ENCODE measurements at regions not wholly inside any gene's neighbourhood (a gene's known extent, or its start where the extent isn't known, plus 50 kb on each side); places are given as distances from the start of the nearest gene placed in this dataset.

DNA sequence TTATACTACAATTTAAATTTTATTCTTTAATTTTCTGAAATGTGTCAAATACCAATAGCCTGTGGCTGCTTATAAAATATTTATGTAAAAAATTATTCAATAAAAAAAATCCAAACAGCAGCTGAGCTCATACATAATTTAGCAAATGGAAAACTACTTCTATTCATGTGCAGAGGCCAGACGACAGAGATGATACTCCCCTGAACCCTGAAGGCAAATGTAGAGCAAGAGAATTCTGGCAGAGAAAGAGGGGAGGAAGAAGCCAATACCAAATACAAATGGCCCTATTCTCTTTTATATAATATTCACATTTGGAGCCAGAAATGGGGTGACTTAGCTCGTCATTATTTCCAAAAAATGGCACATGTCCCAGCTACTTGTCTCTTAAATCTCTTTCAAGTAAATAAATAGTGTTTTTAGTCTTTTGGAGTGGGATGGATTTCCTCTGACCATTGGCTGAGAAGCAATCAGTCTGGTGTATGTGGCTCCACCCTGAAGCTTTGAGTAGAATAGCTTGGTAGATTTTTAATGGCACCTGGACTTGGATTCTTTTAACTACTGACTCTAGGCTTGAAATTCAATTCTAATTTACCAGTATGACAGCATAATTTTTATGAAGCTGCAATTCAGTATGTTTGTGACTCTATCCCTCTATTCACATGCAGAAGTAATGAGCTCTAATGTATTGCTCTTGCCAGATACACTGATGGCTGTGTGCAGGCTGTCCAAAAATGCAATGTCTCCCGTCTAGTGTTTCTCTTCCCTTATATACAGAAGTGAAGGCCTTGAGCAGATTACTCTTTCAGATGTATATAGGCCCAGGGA, 113.4 kb upstream of the SCAF11 start:
- H3K9me3 ChIP-seq (ENCODE audit: control insufficient read depth, low read length) = no peaks in the 10 kb centered on the region
- TF ChIP-seq, protein P1, sequence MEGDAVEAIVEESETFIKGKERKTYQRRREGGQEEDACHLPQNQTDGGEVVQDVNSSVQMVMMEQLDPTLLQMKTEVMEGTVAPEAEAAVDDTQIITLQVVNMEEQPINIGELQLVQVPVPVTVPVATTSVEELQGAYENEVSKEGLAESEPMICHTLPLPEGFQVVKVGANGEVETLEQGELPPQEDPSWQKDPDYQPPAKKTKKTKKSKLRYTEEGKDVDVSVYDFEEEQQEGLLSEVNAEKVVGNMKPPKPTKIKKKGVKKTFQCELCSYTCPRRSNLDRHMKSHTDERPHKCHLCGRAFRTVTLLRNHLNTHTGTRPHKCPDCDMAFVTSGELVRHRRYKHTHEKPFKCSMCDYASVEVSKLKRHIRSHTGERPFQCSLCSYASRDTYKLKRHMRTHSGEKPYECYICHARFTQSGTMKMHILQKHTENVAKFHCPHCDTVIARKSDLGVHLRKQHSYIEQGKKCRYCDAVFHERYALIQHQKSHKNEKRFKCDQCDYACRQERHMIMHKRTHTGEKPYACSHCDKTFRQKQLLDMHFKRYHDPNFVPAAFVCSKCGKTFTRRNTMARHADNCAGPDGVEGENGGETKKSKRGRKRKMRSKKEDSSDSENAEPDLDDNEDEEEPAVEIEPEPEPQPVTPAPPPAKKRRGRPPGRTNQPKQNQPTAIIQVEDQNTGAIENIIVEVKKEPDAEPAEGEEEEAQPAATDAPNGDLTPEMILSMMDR (IDR thresholded peaks at IDR 0.05) = no peak
- H3K27ac ChIP-seq = no peak overlapping the region
- H3K4me3 ChIP-seq (ENCODE audit: low read depth, low read length) = no peak overlapping the region
- no peaks in the 10 kb centered on the region for H3K79me2 ChIP-seq
- no peaks in the 10 kb centered on the region for H3K4me1 ChIP-seq
- no peak overlapping the region for H3K9ac ChIP-seq
- H3K36me3 ChIP-seq (ENCODE audit: control insufficient read depth, insufficient read depth, low read length) = no peaks in the 10 kb centered on the region
- no peak overlapping the region for H2AFZ ChIP-seq
- no peak overlapping the region for H3K4me2 ChIP-seq (ENCODE audit: low read length)
- no peaks in the 10 kb centered on the region for H3K27me3 ChIP-seq (ENCODE audit: control insufficient read depth, insufficient read depth, low read length)

DNA sequence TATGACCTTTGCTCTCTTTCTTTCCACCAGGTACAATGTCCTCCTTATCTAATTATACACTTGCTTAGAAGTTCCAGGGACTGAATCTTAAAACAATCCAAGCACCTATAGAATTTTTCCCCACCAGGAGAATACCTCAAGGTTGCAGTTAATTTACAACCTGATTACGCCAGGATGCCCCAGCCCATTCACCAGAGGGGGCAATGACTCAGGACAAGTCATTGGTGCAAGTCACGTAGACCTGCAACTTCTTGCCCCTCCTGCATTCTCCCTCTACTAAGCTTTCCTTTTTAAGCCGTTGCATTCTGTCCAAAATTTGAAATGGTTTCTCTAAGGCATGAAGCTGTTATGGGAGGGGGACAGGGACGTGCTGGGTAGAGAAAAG, 111.1 kb upstream of the SCAF11 start:
- TF ChIP-seq, protein P1 (IDR thresholded peaks at IDR 0.05) = no peak
- Histone ChIP-seq H3K36me3 (ENCODE audit: control insufficient read depth, insufficient read depth, low read length) (no peaks in the 10 kb centered on the region), H3K9me3 (ENCODE audit: control insufficient read depth, low read length) (no peaks in the 10 kb centered on the region), H3K4me3 (ENCODE audit: low read depth, low read length) (no peak overlapping the region), H3K4me1 (no peaks in the 10 kb centered on the region), H2AFZ (no peak overlapping the region), H3K9ac (no peak overlapping the region), H3K27ac (no peak overlapping the region), H3K4me2 (ENCODE audit: low read length) (no peak overlapping the region), H3K79me2 (no peaks in the 10 kb centered on the region), H3K27me3 (ENCODE audit: control insufficient read depth, insufficient read depth, low read length) (no peaks in the 10 kb centered on the region)

DNA sequence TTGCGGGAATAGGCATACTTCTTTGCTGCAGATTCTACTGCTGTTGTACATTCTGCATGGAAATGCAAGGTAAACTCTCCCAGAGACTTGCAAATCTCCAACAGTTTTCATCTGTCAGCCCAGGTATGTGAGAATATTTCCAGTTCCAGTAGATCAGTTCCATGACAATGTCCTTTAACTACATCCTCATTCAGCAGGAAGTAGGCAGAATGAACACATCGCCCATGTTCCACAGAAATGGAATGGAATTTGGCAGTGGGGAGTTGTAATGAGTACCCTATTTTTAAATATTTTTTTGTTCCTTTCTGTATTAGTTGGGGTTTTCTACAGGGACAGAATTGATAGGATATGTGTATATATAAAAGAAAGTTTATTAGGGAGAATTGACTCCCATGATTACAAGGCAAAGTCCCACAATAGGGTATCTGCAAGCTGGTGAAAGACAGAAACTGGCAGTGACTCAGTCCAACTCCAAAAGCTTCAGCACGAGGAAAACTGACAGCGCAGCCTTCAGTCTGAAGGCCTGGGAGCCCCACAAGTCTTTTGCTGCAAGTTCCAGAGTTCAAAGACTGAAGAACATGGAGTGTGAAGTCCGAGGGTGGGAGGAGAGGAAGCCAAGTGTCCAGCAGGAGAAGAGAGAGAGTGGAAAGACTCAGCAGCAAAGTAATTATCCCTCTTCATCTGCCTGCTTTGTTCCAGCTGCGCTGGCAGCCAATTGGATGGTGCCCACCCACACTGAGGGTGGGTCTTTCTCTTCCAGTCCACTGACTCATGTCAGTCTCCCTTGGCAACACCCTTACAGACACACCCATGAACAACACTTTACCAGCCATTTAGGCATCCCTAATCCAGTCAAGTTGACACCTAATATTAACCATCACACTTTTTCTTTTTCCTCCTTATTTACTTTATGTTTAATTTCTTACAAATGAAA, 110.4 kb upstream of the SCAF11 start:
- TF ChIP-seq, protein P1 (IDR thresholded peaks at IDR 0.05) = no peak
- no peaks in the 10 kb centered on the region for H3K4me1 ChIP-seq
- H3K27ac ChIP-seq = no peak overlapping the region
- H3K79me2 ChIP-seq = no peaks in the 10 kb centered on the region
- H3K4me2 ChIP-seq (ENCODE audit: low read length) = no peak overlapping the region
- peak overlapping the region; percentile 30 for H2AFZ ChIP-seq
- no peak overlapping the region for H3K4me3 ChIP-seq (ENCODE audit: low read depth, low read length)
- no peaks in the 10 kb centered on the region for H3K27me3 ChIP-seq (ENCODE audit: control insufficient read depth, insufficient read depth, low read length)
- no peaks in the 10 kb centered on the region for H3K9me3 ChIP-seq (ENCODE audit: control insufficient read depth, low read length)
- no peaks in the 10 kb centered on the region for H3K36me3 ChIP-seq (ENCODE audit: control insufficient read depth, insufficient read depth, low read length)
- H3K9ac ChIP-seq = no peak overlapping the region

DNA sequence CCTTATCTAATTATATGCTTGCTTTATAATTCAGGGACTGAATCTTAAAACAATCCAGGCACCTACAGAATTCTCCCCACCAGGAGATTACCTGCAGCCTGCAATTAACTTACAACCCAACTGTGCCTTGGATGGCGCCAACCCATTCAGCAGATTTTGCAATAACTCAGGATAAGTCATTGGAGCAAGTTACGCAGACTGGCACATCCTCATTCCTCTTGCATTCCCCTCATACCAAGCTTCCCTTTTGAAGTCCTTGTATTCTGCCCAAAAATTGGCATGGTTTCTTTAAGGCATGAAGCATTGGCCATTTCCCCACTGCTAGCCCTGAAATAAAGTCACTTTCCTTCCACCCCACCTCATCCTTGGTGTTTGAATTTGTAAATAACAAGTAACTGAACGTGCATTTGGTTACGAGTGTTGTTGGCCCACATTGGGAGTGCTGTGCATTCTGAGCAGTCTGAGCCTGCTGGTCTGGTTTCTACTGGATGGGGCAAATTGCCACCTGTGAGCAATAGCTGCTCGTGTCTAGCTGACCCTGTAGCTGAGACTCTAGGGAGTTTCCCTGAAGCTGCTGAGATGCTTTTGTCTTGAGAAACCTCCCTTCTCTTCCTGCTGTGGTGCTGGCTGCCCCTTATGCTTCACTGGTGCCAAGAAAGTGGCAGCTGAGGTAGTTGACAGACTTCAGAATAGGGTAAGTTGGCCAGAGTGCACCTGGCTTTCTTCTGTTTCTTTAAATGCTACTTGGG, 99.2 kb upstream of the SCAF11 start:
- H3K9me3 ChIP-seq (ENCODE audit: control insufficient read depth, low read length) = no peaks in the 10 kb centered on the region
- no peak overlapping the region for H3K27ac ChIP-seq
- no peak overlapping the region for H3K9ac ChIP-seq
- H2AFZ ChIP-seq = no peak overlapping the region
- H3K27me3 ChIP-seq (ENCODE audit: control insufficient read depth, insufficient read depth, low read length) = no peaks in the 10 kb centered on the region
- no peak overlapping the region for H3K4me3 ChIP-seq (ENCODE audit: low read depth, low read length)
- no peak overlapping the region for H3K4me2 ChIP-seq (ENCODE audit: low read length)
- H3K4me1 ChIP-seq = no peaks in the 10 kb centered on the region
- TF ChIP-seq, protein P1 (IDR thresholded peaks at IDR 0.05) = no peak
- H3K36me3 ChIP-seq (ENCODE audit: control insufficient read depth, insufficient read depth, low read length) = no peaks in the 10 kb centered on the region
- H3K79me2 ChIP-seq = no peaks in the 10 kb centered on the region

Measured in parathyroid adenoma (tissue), 2 donors.